ENCODE measurements at regions not wholly inside any gene's neighbourhood (a gene's known extent, or its start where the extent isn't known, plus 50 kb on each side); places are given as distances from the start of the nearest gene placed in this dataset.

GRCh38 chr2:144595279-144595678, 75.4 kb upstream of the ZEB2 start:
- Histone ChIP-seq H3K9me3 (ENCODE audit: control insufficient read depth, insufficient read depth, low read depth, low read length) (no peaks in the 10 kb centered on the region), H3K27ac (ENCODE audit: extremely low read depth, low read depth, low read length) (no peak overlapping the region), H3K36me3 (ENCODE audit: control insufficient read depth in 2 of 2, insufficient read depth in 1 of 2, low read length in 2 of 2) (no peaks in the 10 kb centered on the region), H3K4me1 (ENCODE audit: control insufficient read depth, insufficient read depth, low read length) (no peaks in the 10 kb centered on the region), H3K4me3 (ENCODE audit: low read depth, low read length) (no peak overlapping the region)
- ChIA-PET POLR2A (no interaction called here), CTCF (no interaction called here)
- TF ChIP-seq ZNF610 (tag by site-specific recombination; IDR thresholded peaks at IDR 0.05; ENCODE audit: borderline replicate concordance) (no peak), REST (tag by site-specific recombination; IDR thresholded peaks at IDR 0.05) (no peak), ZNF837 (tag by site-specific recombination; IDR thresholded peaks at IDR 0.05) (no peak), ZSCAN18 (tag by site-specific recombination; IDR thresholded peaks at IDR 0.05) (no peak), ZNF18 (tag by site-specific recombination; IDR thresholded peaks at IDR 0.05) (no peak), ZNF16 (tag by site-specific recombination; IDR thresholded peaks at IDR 0.05; ENCODE audit: low read depth) (no peak), CTCF (tag by site-specific recombination; IDR thresholded peaks at IDR 0.05) (no peak), PATZ1 (tag by site-specific recombination; IDR thresholded peaks at IDR 0.05) (no peak), ZNF398 (tag by site-specific recombination; IDR thresholded peaks at IDR 0.05) (no peak), HOXD13 (CRISPR knock-in tag; IDR thresholded peaks at IDR 0.05; ENCODE audit: borderline replicate concordance) (no peak), EGR2 (tag by site-specific recombination; IDR thresholded peaks at IDR 0.05; ENCODE audit: low read depth) (no peak), ZNF76 (tag by site-specific recombination; IDR thresholded peaks at IDR 0.05; ENCODE audit: borderline replicate concordance, low read depth) (no peak), ZNF510 (tag by site-specific recombination; IDR thresholded peaks at IDR 0.05; ENCODE audit: insufficient replicate concordance) (no peak), SP3 (tag by site-specific recombination; IDR thresholded peaks at IDR 0.05) (no peak), ZNF311 (tag by site-specific recombination; IDR thresholded peaks at IDR 0.05; ENCODE audit: borderline replicate concordance) (no peak)

Data from HEK293 (cell line).